ENCODE measurements at regions not wholly inside any gene's neighbourhood (a gene's known extent, or its start where the extent isn't known, plus 50 kb on each side); places are given as distances from the start of the nearest gene placed in this dataset.

GRCh38 chr20:7031222-7031621 lies 263.7 kb downstream of the BMP2 start:
- ATAC-seq = no peak
- DNase-seq = no peak

GRCh38 chr20:7038029-7038428 lies 270.5 kb downstream of the BMP2 start:
- no peak for DNase-seq
- ATAC-seq = no peak
- H3K9me3 Mint-ChIP-seq = peaks cover 19 to 21% of the 10 kb centered on the region in 2 donors
- H3K4me1 Mint-ChIP-seq = no peaks in the 10 kb centered on the region
- H3K27ac Mint-ChIP-seq = no peak overlapping the region
- no peak overlapping the region for H3K4me3 Mint-ChIP-seq
- no peaks in the 10 kb centered on the region for H3K27me3 Mint-ChIP-seq

More at GRCh38 chr20:7031222-7031621, 263.7 kb downstream of the BMP2 start:
- H3K27ac Mint-ChIP-seq = no peak overlapping the region
- H3K9me3 Mint-ChIP-seq = peaks cover 16 to 20% of the 10 kb centered on the region in 2 donors
- H3K27me3 Mint-ChIP-seq = no peaks in the 10 kb centered on the region
- H3K4me3 Mint-ChIP-seq = no peak overlapping the region
- H3K4me1 Mint-ChIP-seq = no peaks in the 10 kb centered on the region

- H3K9me3 Mint-ChIP-seq = no peaks in the 10 kb centered on the region
- H3K27ac Mint-ChIP-seq = no peak overlapping the region
- H3K4me1 Mint-ChIP-seq = no peaks in the 10 kb centered on the region
- no peak for ATAC-seq
- H3K27me3 Mint-ChIP-seq = no peaks in the 10 kb centered on the region
- no peak overlapping the region for H3K4me3 Mint-ChIP-seq
- no peak for DNase-seq
Measured at GRCh38 chr20:7057611-7058010, 290.1 kb downstream of the BMP2 start.

- Mint-ChIP-seq H3K9me3 (no peaks in the 10 kb centered on the region), H3K4me1 (no peaks in the 10 kb centered on the region), H3K4me3 (no peak overlapping the region), H3K27me3 (no peaks in the 10 kb centered on the region), H3K27ac (no peak overlapping the region)
- no peak for ATAC-seq
- DNase-seq = no peak
Measured at GRCh38 chr20:7078804-7079203, 311.3 kb downstream of the BMP2 start.

GRCh38 chr20:7080472-7080871 lies 313.0 kb downstream of the BMP2 start:
- DNase-seq (no peak), ATAC-seq (no peak)
- H3K9me3 Mint-ChIP-seq = no peaks in the 10 kb centered on the region
- H3K4me1 Mint-ChIP-seq = no peaks in the 10 kb centered on the region
- no peak overlapping the region for H3K4me3 Mint-ChIP-seq
- no peaks in the 10 kb centered on the region for H3K27me3 Mint-ChIP-seq
- H3K27ac Mint-ChIP-seq = no peak overlapping the region

GRCh38 chr20:7085467-7085866 lies 318.0 kb downstream of the BMP2 start:
- no peak overlapping the region for H3K27ac Mint-ChIP-seq
- H3K4me3 Mint-ChIP-seq = no peak overlapping the region
- DNase-seq (no peak), ATAC-seq (no peak)
- no peaks in the 10 kb centered on the region for H3K27me3 Mint-ChIP-seq
- peaks cover 5 to 7% of the 10 kb centered on the region in 2 donors for H3K9me3 Mint-ChIP-seq
- H3K4me1 Mint-ChIP-seq = no peaks in the 10 kb centered on the region

- Mint-ChIP-seq H3K4me3 (no peak overlapping the region), H3K4me1 (no peaks in the 10 kb centered on the region), H3K9me3 (peaks cover 5 to 7% of the 10 kb centered on the region in 2 donors), H3K27me3 (no peaks in the 10 kb centered on the region), H3K27ac (no peak overlapping the region)
- ATAC-seq = no peak
- DNase-seq = no peak
Measured at GRCh38 chr20:7087803-7088202, 320.3 kb downstream of the BMP2 start.

GRCh38 chr20:7090001-7090400 lies 322.5 kb downstream of the BMP2 start:
- Mint-ChIP-seq H3K4me1 (no peaks in the 10 kb centered on the region), H3K9me3 (peaks cover 5 to 7% of the 10 kb centered on the region in 2 donors), H3K4me3 (no peak overlapping the region), H3K27me3 (no peaks in the 10 kb centered on the region), H3K27ac (no peak overlapping the region)
- ATAC-seq (no peak), DNase-seq (no peak)

- Mint-ChIP-seq H3K4me3 (no peak overlapping the region), H3K27me3 (no peaks in the 10 kb centered on the region), H3K27ac (no peak overlapping the region), H3K9me3 (peaks cover 5 to 7% of the 10 kb centered on the region in 2 donors), H3K4me1 (no peaks in the 10 kb centered on the region)
- no peak for DNase-seq
- ATAC-seq = no peak
Measured at GRCh38 chr20:7090811-7091210, 323.3 kb downstream of the BMP2 start.

GRCh38 chr20:7091655-7092054 lies 324.2 kb downstream of the BMP2 start:
- Mint-ChIP-seq H3K4me3 (no peak overlapping the region), H3K4me1 (no peaks in the 10 kb centered on the region), H3K27me3 (no peaks in the 10 kb centered on the region), H3K27ac (no peak overlapping the region), H3K9me3 (peaks cover 3 to 5% of the 10 kb centered on the region in 2 donors)
- no peak for ATAC-seq
- DNase-seq = no peak

- Mint-ChIP-seq H3K27me3 (no peaks in the 10 kb centered on the region), H3K4me1 (no peaks in the 10 kb centered on the region), H3K9me3 (peaks cover 0 to 10% of the 10 kb centered on the region in 2 donors), H3K27ac (no peak overlapping the region), H3K4me3 (no peak overlapping the region)
- ATAC-seq (no peak), DNase-seq (no peak)
Measured at GRCh38 chr20:7094438-7094997, 327.0 kb downstream of the BMP2 start.

GRCh38 chr20:7106910-7107309 lies 339.4 kb downstream of the BMP2 start:
- peaks cover 7 to 29% of the 10 kb centered on the region in 2 donors for H3K9me3 Mint-ChIP-seq
- ATAC-seq (no peak), DNase-seq (no peak)
- no peaks in the 10 kb centered on the region for H3K27me3 Mint-ChIP-seq
- H3K4me3 Mint-ChIP-seq = no peak overlapping the region
- H3K4me1 Mint-ChIP-seq = no peaks in the 10 kb centered on the region
- H3K27ac Mint-ChIP-seq = no peak overlapping the region

GRCh38 chr20:7108929-7109328 lies 341.4 kb downstream of the BMP2 start:
- H3K9me3 Mint-ChIP-seq = peaks cover 4 to 16% of the 10 kb centered on the region in 2 donors
- H3K27me3 Mint-ChIP-seq = no peaks in the 10 kb centered on the region
- H3K4me3 Mint-ChIP-seq = no peak overlapping the region
- no peak for ATAC-seq
- no peak overlapping the region for H3K27ac Mint-ChIP-seq
- no peaks in the 10 kb centered on the region for H3K4me1 Mint-ChIP-seq
- DNase-seq = no peak

GRCh38 chr20:7113577-7114466 lies 346.3 kb downstream of the BMP2 start:
- Mint-ChIP-seq H3K4me1 (no peaks in the 10 kb centered on the region), H3K9me3 (peaks cover 4 to 15% of the 10 kb centered on the region in 2 donors), H3K4me3 (no peak overlapping the region), H3K27ac (no peak overlapping the region), H3K27me3 (no peaks in the 10 kb centered on the region)
- ATAC-seq = no peak
- no peak for DNase-seq

GRCh38 chr20:7123457-7123856 lies 356.0 kb downstream of the BMP2 start:
- ATAC-seq = no peak
- Mint-ChIP-seq H3K4me1 (no peaks in the 10 kb centered on the region), H3K27ac (no peak overlapping the region), H3K27me3 (no peaks in the 10 kb centered on the region), H3K9me3 (peaks cover 4 to 6% of the 10 kb centered on the region in 2 donors), H3K4me3 (no peak overlapping the region)
- DNase-seq = no peak

GRCh38 chr20:7124120-7124519 lies 356.6 kb downstream of the BMP2 start:
- H3K9me3 Mint-ChIP-seq = peaks cover 4 to 6% of the 10 kb centered on the region in 2 donors

More at GRCh38 chr20:7124120-7124519, 356.6 kb downstream of the BMP2 start:
- H3K27me3 Mint-ChIP-seq = no peaks in the 10 kb centered on the region
- H3K27ac Mint-ChIP-seq = no peak overlapping the region
- DNase-seq (no peak), ATAC-seq (no peak)
- H3K4me1 Mint-ChIP-seq = no peaks in the 10 kb centered on the region
- no peak overlapping the region for H3K4me3 Mint-ChIP-seq
